ENCODE measurements at regions not wholly inside any gene's neighbourhood (a gene's known extent, or its start where the extent isn't known, plus 50 kb on each side); places are given as distances from the start of the nearest gene placed in this dataset.

DNA sequence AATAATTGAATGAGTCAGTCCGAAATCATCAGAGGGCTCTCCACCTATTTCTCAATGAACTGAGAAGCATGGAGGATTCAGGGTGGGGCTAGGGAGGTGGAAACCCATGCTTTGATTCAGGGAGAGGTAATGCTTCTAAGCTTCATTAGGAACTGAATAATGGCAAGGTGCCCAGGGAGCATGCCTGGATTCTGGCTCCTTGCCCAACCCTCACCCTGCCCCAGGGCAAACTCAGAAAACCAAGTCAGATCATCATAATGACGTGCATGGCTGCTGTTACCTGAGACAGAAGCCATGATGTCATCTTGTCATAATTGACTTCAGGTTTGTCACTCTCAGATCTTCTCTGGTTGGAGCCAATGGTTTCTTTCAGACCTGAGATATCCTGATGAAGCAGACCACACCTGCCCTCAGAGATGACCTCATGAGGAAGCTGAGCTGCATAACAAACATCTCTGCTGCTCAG, 199.6 kb downstream of the SYK start (continued):
- TF ChIP-seq, protein P1, sequence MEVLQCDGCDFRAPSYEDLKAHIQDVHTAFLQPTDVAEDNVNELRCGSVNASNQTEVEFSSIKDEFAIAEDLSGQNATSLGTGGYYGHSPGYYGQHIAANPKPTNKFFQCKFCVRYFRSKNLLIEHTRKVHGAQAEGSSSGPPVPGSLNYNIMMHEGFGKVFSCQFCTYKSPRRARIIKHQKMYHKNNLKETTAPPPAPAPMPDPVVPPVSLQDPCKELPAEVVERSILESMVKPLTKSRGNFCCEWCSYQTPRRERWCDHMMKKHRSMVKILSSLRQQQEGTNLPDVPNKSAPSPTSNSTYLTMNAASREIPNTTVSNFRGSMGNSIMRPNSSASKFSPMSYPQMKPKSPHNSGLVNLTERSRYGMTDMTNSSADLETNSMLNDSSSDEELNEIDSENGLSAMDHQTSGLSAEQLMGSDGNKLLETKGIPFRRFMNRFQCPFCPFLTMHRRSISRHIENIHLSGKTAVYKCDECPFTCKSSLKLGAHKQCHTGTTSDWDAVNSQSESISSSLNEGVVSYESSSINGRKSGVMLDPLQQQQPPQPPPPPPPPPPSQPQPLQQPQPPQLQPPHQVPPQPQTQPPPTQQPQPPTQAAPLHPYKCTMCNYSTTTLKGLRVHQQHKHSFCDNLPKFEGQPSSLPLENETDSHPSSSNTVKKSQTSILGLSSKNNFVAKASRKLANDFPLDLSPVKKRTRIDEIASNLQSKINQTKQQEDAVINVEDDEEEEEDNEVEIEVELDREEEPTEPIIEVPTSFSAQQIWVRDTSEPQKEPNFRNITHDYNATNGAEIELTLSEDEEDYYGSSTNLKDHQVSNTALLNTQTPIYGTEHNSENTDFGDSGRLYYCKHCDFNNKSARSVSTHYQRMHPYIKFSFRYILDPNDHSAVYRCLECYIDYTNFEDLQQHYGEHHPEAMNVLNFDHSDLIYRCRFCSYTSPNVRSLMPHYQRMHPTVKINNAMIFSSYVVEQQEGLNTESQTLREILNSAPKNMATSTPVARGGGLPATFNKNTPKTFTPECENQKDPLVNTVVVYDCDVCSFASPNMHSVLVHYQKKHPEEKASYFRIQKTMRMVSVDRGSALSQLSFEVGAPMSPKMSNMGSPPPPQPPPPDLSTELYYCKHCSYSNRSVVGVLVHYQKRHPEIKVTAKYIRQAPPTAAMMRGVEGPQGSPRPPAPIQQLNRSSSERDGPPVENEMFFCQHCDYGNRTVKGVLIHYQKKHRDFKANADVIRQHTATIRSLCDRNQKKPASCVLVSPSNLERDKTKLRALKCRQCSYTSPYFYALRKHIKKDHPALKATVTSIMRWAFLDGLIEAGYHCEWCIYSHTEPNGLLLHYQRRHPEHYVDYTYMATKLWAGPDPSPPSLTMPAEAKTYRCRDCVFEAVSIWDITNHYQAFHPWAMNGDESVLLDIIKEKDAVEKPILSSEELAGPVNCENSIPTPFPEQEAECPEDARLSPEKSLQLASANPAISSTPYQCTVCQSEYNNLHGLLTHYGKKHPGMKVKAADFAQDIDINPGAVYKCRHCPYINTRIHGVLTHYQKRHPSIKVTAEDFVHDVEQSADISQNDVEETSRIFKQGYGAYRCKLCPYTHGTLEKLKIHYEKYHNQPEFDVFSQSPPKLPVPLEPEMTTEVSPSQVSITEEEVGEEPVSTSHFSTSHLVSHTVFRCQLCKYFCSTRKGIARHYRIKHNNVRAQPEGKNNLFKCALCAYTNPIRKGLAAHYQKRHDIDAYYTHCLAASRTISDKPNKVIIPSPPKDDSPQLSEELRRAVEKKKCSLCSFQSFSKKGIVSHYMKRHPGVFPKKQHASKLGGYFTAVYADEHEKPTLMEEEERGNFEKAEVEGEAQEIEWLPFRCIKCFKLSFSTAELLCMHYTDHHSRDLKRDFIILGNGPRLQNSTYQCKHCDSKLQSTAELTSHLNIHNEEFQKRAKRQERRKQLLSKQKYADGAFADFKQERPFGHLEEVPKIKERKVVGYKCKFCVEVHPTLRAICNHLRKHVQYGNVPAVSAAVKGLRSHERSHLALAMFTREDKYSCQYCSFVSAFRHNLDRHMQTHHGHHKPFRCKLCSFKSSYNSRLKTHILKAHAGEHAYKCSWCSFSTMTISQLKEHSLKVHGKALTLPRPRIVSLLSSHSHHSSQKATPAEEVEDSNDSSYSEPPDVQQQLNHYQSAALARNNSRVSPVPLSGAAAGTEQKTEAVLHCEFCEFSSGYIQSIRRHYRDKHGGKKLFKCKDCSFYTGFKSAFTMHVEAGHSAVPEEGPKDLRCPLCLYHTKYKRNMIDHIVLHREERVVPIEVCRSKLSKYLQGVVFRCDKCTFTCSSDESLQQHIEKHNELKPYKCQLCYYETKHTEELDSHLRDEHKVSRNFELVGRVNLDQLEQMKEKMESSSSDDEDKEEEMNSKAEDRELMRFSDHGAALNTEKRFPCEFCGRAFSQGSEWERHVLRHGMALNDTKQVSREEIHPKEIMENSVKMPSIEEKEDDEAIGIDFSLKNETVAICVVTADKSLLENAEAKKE (CRISPR knock-in tag; IDR thresholded peaks at IDR 0.05): no peak
- no peak for TF ChIP-seq ZNF331 (CRISPR knock-in tag; IDR thresholded peaks at IDR 0.05; ENCODE audit: low read depth)
- TF ChIP-seq, protein P2, sequence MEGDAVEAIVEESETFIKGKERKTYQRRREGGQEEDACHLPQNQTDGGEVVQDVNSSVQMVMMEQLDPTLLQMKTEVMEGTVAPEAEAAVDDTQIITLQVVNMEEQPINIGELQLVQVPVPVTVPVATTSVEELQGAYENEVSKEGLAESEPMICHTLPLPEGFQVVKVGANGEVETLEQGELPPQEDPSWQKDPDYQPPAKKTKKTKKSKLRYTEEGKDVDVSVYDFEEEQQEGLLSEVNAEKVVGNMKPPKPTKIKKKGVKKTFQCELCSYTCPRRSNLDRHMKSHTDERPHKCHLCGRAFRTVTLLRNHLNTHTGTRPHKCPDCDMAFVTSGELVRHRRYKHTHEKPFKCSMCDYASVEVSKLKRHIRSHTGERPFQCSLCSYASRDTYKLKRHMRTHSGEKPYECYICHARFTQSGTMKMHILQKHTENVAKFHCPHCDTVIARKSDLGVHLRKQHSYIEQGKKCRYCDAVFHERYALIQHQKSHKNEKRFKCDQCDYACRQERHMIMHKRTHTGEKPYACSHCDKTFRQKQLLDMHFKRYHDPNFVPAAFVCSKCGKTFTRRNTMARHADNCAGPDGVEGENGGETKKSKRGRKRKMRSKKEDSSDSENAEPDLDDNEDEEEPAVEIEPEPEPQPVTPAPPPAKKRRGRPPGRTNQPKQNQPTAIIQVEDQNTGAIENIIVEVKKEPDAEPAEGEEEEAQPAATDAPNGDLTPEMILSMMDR (conservative IDR thresholded peaks at IDR 0.05; ENCODE audit: low read depth in 2 of 2): no peak
- TF ChIP-seq CREB1 (CRISPR knock-in tag; IDR thresholded peaks at IDR 0.05; ENCODE audit: low read depth): no peak
- no peak for TF ChIP-seq NANOG (IDR thresholded peaks at IDR 0.05; ENCODE audit: borderline replicate concordance)
- no peak for TF ChIP-seq EZH2phosphoT487 (IDR thresholded peaks at IDR 0.05; ENCODE audit: unreplicated experiment)
- TF ChIP-seq JUNB (IDR thresholded peaks at IDR 0.05; ENCODE audit: unreplicated experiment): no peak
- TF ChIP-seq EZH2 (IDR thresholded peaks at IDR 0.05; ENCODE audit: low read depth, unreplicated experiment): no peak
- TF ChIP-seq STAT1 (IDR thresholded peaks at IDR 0.05; ENCODE audit: unreplicated experiment): no peak
- TF ChIP-seq POLR2AphosphoS5 (IDR thresholded peaks at IDR 0.05; ENCODE audit: low read depth): no peak
